ENCODE measurements at regions not wholly inside any gene's neighbourhood (a gene's known extent, or its start where the extent isn't known, plus 50 kb on each side); places are given as distances from the start of the nearest gene placed in this dataset.

DNA sequence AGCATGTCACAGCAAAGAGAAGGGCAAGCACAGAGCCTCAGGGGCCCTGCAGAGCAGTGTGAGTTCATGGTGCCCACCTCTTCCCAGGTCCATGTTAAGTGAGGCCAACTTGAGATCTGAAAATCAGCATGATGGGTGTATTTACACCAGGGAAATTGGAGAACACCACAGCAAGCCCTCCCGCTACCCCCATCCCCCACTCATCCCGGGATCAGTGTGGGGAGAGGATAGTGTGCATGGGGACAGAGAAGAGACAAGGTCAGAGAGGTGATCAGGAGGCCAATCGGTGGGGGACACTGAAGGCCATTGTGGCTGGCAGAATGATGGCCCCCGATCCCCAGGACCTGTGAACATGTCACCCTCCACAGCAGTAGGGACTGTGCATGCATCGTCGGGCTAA, 54.7 kb downstream of the PTGR3 start:
- Histone ChIP-seq H3K4me3 (replicated peaks in 1 of 4; ENCODE audit: control extremely low read depth in 1 of 4, insufficient read depth in 1 of 4, low read depth in 3 of 4, low read length in 4 of 4) (no peak overlapping the region), H3K27ac (ENCODE audit: insufficient read depth, low read length) (no peak overlapping the region), H2AFZ (ENCODE audit: low read length) (no peak overlapping the region), H3K4me1 (ENCODE audit: control insufficient read depth, extremely low read depth, insufficient read depth, low read length) (no peaks in the 10 kb centered on the region), H3K36me3 (ENCODE audit: control insufficient read depth, insufficient read depth, low read length) (no peaks in the 10 kb centered on the region), H3K9ac (ENCODE audit: insufficient read depth, low read length) (no peak overlapping the region), H3K9me3 (ENCODE audit: control insufficient read depth, insufficient read depth, low read depth, low read length) (no peaks in the 10 kb centered on the region), H3K4me2 (ENCODE audit: extremely low read depth, insufficient read depth, low read length) (no peak overlapping the region), H4K20me1 (ENCODE audit: control insufficient read depth, extremely low read depth, insufficient read depth, low read length) (no peaks in the 10 kb centered on the region), H3K79me2 (ENCODE audit: control insufficient read depth, insufficient read depth, low read length) (no peaks in the 10 kb centered on the region), H3K27me3 (ENCODE audit: control insufficient read depth, insufficient read depth, low read length) (no peaks in the 10 kb centered on the region)
- DNase-seq (ENCODE audit: low read depth in 2 of 2) = no peak
- TF ChIP-seq, protein P1, sequence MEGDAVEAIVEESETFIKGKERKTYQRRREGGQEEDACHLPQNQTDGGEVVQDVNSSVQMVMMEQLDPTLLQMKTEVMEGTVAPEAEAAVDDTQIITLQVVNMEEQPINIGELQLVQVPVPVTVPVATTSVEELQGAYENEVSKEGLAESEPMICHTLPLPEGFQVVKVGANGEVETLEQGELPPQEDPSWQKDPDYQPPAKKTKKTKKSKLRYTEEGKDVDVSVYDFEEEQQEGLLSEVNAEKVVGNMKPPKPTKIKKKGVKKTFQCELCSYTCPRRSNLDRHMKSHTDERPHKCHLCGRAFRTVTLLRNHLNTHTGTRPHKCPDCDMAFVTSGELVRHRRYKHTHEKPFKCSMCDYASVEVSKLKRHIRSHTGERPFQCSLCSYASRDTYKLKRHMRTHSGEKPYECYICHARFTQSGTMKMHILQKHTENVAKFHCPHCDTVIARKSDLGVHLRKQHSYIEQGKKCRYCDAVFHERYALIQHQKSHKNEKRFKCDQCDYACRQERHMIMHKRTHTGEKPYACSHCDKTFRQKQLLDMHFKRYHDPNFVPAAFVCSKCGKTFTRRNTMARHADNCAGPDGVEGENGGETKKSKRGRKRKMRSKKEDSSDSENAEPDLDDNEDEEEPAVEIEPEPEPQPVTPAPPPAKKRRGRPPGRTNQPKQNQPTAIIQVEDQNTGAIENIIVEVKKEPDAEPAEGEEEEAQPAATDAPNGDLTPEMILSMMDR (conservative IDR thresholded peaks at IDR 0.05 in 1 of 2, IDR thresholded peaks at IDR 0.05 in 1 of 2; ENCODE audit: low read depth in 1 of 2, low read length in 2 of 2) = no peak
- no peak for TF ChIP-seq EZH2 (IDR thresholded peaks at IDR 0.05; ENCODE audit: low read length, missing control alignments)

DNA sequence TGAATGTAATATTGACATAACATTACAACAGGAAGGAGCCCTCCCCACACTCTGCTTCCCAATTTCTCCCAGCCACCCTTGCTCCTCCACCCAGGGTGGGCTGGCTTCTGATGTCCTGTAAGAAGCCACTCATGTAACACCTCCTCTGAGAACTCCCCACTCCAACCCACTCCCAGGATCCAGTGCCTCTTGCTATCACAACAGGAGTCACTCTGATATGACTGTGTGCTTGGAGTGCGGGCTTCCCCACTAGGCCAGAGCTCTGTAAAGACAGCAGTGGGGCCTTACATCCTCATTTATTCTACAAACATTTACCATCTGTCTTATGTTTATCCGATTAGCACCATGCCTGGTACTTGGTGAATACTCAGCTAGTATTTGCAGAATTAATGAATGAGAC, 65.1 kb downstream of the PTGR3 start:
- Histone ChIP-seq H3K9me3 (ENCODE audit: control insufficient read depth, insufficient read depth, low read depth, low read length) (no peaks in the 10 kb centered on the region), H3K4me2 (ENCODE audit: extremely low read depth, insufficient read depth, low read length) (no peak overlapping the region), H2AFZ (ENCODE audit: low read length) (no peak overlapping the region), H3K4me3 (replicated peaks in 1 of 4; ENCODE audit: control extremely low read depth in 1 of 4, insufficient read depth in 1 of 4, low read depth in 3 of 4, low read length in 4 of 4) (no peak overlapping the region), H4K20me1 (ENCODE audit: control insufficient read depth, extremely low read depth, insufficient read depth, low read length) (no peaks in the 10 kb centered on the region), H3K79me2 (ENCODE audit: control insufficient read depth, insufficient read depth, low read length) (no peaks in the 10 kb centered on the region), H3K36me3 (ENCODE audit: control insufficient read depth, insufficient read depth, low read length) (no peaks in the 10 kb centered on the region), H3K4me1 (ENCODE audit: control insufficient read depth, extremely low read depth, insufficient read depth, low read length) (no peaks in the 10 kb centered on the region), H3K27ac (ENCODE audit: insufficient read depth, low read length) (no peak overlapping the region), H3K27me3 (ENCODE audit: control insufficient read depth, insufficient read depth, low read length) (no peaks in the 10 kb centered on the region), H3K9ac (ENCODE audit: insufficient read depth, low read length) (no peak overlapping the region)
- TF ChIP-seq EZH2 (IDR thresholded peaks at IDR 0.05; ENCODE audit: low read length, missing control alignments) = no peak
- TF ChIP-seq, protein P1 (conservative IDR thresholded peaks at IDR 0.05 in 1 of 2, IDR thresholded peaks at IDR 0.05 in 1 of 2; ENCODE audit: low read depth in 1 of 2, low read length in 2 of 2) = no peak
- no peak for DNase-seq (ENCODE audit: low read depth in 2 of 2)

DNA sequence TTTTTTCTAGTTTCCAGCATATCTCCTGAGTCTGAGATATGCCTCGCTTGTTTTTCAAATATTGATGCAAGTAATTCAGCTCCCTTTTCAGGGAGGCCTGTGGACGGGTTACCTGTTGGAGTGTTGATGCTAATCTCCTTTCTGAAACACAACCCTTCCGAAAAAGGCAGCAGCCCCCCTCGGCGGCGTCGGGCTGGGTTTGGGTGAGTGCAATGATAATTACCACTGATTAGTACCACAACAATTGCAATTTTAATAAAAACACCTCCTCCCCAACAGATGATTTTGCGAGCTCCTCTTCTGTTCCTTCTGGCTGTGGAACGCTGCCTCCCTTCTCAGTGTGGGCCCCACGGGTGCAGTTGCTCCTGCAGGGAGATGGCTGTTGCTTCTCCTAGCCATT, 66.3 kb downstream of the PTGR3 start:
- Histone ChIP-seq H4K20me1 (ENCODE audit: control insufficient read depth, extremely low read depth, insufficient read depth, low read length) (no peaks in the 10 kb centered on the region), H3K27ac (ENCODE audit: insufficient read depth, low read length) (no peak overlapping the region), H2AFZ (ENCODE audit: low read length) (no peak overlapping the region)

More for the DNA sequence above, 66.3 kb downstream of the PTGR3 start:
- H3K79me2 ChIP-seq (ENCODE audit: control insufficient read depth, insufficient read depth, low read length) = no peaks in the 10 kb centered on the region
- TF ChIP-seq, protein P1 (conservative IDR thresholded peaks at IDR 0.05 in 1 of 2, IDR thresholded peaks at IDR 0.05 in 1 of 2; ENCODE audit: low read depth in 1 of 2, low read length in 2 of 2) = no peak
- TF ChIP-seq EZH2 (IDR thresholded peaks at IDR 0.05; ENCODE audit: low read length, missing control alignments) = no peak
- H3K4me3 ChIP-seq (replicated peaks in 1 of 4; ENCODE audit: control extremely low read depth in 1 of 4, insufficient read depth in 1 of 4, low read depth in 3 of 4, low read length in 4 of 4) = no peak overlapping the region
- DNase-seq (ENCODE audit: low read depth in 2 of 2) = no peak
- no peak overlapping the region for H3K9ac ChIP-seq (ENCODE audit: insufficient read depth, low read length)
- no peaks in the 10 kb centered on the region for H3K4me1 ChIP-seq (ENCODE audit: control insufficient read depth, extremely low read depth, insufficient read depth, low read length)
- H3K9me3 ChIP-seq (ENCODE audit: control insufficient read depth, insufficient read depth, low read depth, low read length) = no peaks in the 10 kb centered on the region
- H3K4me2 ChIP-seq (ENCODE audit: extremely low read depth, insufficient read depth, low read length) = no peak overlapping the region
- no peaks in the 10 kb centered on the region for H3K36me3 ChIP-seq (ENCODE audit: control insufficient read depth, insufficient read depth, low read length)
- no peaks in the 10 kb centered on the region for H3K27me3 ChIP-seq (ENCODE audit: control insufficient read depth, insufficient read depth, low read length)

All from fibroblast of lung (primary cell).